HUES6 (cell line): ENCODE measurements at regions not wholly inside any gene's neighbourhood (a gene's known extent, or its start where the extent isn't known, plus 50 kb on each side); places are given as distances from the start of the nearest gene placed in this dataset.

Experiments used
- H3K27ac ChIP-seq: 2 replicates; pipeline ENCODE4 v1.7.0; 2013; ENCODE audit warnings: low read depth, mild to moderate bottlenecking, low read length, inconsistent platforms
- H3K27me3 ChIP-seq: 2 replicates; pipeline ENCODE4 v1.6.1; 2013; ENCODE audit warnings: low read length; ENCODE audit not compliant: control insufficient read depth, insufficient read depth
- H3K36me3 ChIP-seq: 2 replicates; pipeline ENCODE4 v1.6.1; 2013; ENCODE audit warnings: low read length; ENCODE audit not compliant: control insufficient read depth, insufficient read depth
- H3K4me1 ChIP-seq: 2 replicates; pipeline ENCODE4 v1.6.1; 2013; ENCODE audit warnings: low read length; ENCODE audit not compliant: control insufficient read depth, insufficient read depth
- H3K4me3 ChIP-seq: 2 replicates; pipeline ENCODE4 v1.5.1; 2013; ENCODE audit warnings: low read depth, low read length
- H3K9ac ChIP-seq: one replicate; pipeline ENCODE4 v1.6.1; 2013; ENCODE audit warnings: mild to moderate bottlenecking, low read length
- H3K9me3 ChIP-seq: 2 replicates; pipeline ENCODE4 v1.6.1; 2013; ENCODE audit warnings: low read depth, low read length; ENCODE audit not compliant: control insufficient read depth, insufficient read depth

DNA sequence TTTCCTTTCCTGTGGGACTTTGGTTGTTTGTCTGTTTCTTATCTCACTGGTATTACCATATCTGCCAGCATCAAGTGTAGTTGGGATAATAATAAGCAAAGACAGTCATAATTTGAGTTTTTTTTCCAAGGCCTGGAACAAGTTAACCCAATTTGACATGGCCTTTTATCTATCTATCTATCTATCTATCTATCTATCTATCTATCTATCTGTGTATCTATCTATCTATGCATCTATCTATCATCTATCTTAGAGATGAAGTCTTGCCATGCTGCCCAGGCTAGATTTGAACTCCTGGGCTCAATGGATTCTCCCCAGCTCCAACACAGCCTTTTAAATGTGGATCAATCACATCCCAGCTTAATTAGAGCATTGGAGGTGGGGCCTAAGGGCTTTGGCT, 174.1 kb upstream of the CSF3R start:
- no peak overlapping the region for H3K27ac ChIP-seq
- no peaks in the 10 kb centered on the region for H3K36me3 ChIP-seq
- peaks cover 12% of the 10 kb centered on the region; the same call in 1 of the 2 replicates for H3K27me3 ChIP-seq
- no peak overlapping the region for H3K9ac ChIP-seq
- no peak overlapping the region for H3K4me3 ChIP-seq
- H3K4me1 ChIP-seq: no peaks in the 10 kb centered on the region
- no peaks in the 10 kb centered on the region for H3K9me3 ChIP-seq

DNA sequence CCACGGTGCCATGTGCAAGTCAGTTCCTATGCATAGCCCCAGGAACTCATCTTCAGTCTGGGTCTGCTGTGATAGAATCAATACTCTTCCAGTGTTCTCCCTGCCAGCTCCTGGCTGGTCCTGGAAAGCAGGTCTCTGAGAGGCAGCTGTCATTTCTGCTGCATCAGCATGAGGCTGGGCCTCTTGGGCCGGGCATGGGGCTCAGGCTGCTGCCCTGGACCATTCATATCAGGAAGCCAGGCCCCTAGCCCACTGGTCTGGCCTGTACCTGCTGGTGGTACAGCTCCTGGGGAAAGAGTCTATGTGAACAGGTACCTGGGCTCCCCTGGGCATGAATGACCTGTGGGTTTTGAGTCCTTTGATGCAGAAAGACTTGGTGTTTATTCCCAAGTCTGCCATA, 173.6 kb upstream of the CSF3R start:
- Histone ChIP-seq H3K36me3 (no peaks in the 10 kb centered on the region), H3K9ac (no peak overlapping the region), H3K9me3 (no peaks in the 10 kb centered on the region), H3K4me3 (no peak overlapping the region), H3K27ac (no peak overlapping the region), H3K4me1 (no peaks in the 10 kb centered on the region), H3K27me3 (peaks cover 15% of the 10 kb centered on the region; the same call in 1 of the 2 replicates)

DNA sequence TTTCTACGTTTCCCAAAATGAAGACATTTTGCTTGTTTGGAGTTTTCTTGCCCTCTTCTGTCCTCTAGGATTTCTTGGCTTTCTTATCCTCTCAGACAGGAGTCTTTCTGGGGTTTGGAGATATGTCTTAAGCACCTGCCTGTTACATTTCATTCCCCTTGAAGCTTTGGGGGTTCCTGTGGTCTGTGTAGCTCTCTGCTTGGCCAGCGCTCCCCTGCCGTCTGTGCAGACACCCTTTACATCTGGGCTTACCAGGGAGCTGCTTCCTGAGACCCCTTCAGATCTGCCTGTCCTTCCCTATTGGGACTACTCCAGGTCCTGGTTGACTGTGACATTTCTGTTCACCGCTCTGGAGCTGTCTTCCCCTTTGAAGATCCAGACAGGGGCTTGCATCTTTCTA, 171.9 kb upstream of the CSF3R start:
- H3K9ac ChIP-seq: no peak overlapping the region
- no peak overlapping the region for H3K4me3 ChIP-seq
- H3K27me3 ChIP-seq: peaks cover 12% of the 10 kb centered on the region; the same call in 1 of the 2 replicates

DNA sequence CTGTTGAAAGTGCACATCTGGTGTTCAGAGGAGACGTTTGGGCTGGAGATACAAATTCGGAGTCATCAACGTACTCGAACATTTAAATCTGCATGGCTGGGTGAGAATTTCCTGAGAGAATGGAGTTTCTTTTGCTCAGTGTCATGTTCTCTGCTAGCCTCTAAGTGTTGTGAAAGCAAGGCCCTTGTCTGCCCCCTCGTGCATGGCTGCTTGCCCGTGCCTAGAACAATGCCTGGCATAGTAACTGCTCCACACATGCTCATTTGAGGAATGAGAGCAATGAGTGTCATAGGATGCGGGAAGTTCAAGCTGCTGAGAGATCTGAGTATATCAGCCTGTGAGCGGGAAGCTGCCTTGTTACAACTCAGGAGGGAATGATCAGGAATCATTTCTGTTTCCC, 171.1 kb upstream of the CSF3R start:
- Histone ChIP-seq H3K27ac (no peak overlapping the region), H3K4me3 (no peak overlapping the region), H3K36me3 (no peaks in the 10 kb centered on the region), H3K4me1 (no peaks in the 10 kb centered on the region), H3K27me3 (peaks cover 9% of the 10 kb centered on the region; the same call in 1 of the 2 replicates), H3K9ac (no peak overlapping the region), H3K9me3 (no peaks in the 10 kb centered on the region)

More for the DNA sequence above, 171.9 kb upstream of the CSF3R start:
- no peaks in the 10 kb centered on the region for H3K36me3 ChIP-seq
- no peaks in the 10 kb centered on the region for H3K4me1 ChIP-seq
- no peaks in the 10 kb centered on the region for H3K9me3 ChIP-seq
- H3K27ac ChIP-seq: no peak overlapping the region

DNA sequence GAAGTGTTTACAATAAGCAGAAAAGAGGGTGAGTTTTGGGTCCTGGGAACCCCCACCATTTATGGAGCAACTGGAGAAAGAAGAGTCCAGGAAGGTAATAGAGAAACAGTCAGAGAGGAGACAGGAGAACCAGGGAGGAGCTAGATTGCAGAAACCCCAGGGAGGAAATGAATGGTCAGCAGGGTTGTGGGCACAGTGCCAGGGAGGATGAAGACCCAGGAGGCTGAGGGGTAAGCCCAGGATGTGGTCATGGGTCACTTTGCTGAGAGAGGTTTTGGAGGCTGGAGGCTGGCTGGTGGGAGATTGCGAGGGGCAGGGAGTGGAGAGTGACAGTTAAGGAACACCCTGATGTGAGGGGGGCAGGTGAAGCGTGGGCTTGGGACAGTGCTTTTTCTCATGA, 169.9 kb upstream of the CSF3R start:
- H3K4me3 ChIP-seq: no peak overlapping the region
- no peak overlapping the region for H3K27ac ChIP-seq
- no peaks in the 10 kb centered on the region for H3K4me1 ChIP-seq
- H3K9ac ChIP-seq: no peak overlapping the region
- no peaks in the 10 kb centered on the region for H3K9me3 ChIP-seq
- H3K36me3 ChIP-seq: no peaks in the 10 kb centered on the region
- peaks cover 9% of the 10 kb centered on the region; the same call in 1 of the 2 replicates for H3K27me3 ChIP-seq

DNA sequence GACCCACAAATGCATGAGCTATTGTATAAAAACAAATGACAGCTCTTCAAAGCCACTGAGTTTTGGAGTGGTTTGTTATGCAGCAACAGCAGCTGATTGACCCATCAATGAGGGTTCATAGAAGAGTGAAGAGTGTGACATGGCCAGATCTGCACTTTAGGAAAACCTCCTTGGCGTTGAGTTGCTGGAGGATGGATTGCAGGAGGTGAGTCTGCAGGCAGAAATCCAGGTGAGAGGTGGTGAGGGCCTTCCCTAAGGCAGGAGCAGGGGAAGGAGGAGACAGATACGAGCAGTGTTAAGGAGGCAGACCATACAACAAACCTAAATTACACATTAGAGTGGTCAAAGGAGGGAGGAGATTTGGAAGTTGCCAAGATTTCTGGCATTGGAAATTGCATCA, 169.3 kb upstream of the CSF3R start:
- Histone ChIP-seq H3K27me3 (peaks cover 9% of the 10 kb centered on the region; the same call in 1 of the 2 replicates), H3K4me1 (0 out of 2 replicates have a peak, but pooled peaks cover 3% of the 10 kb centered on the region), H3K9me3 (no peaks in the 10 kb centered on the region), H3K36me3 (no peaks in the 10 kb centered on the region), H3K9ac (no peak overlapping the region), H3K4me3 (no peak overlapping the region), H3K27ac (no peak overlapping the region)

DNA sequence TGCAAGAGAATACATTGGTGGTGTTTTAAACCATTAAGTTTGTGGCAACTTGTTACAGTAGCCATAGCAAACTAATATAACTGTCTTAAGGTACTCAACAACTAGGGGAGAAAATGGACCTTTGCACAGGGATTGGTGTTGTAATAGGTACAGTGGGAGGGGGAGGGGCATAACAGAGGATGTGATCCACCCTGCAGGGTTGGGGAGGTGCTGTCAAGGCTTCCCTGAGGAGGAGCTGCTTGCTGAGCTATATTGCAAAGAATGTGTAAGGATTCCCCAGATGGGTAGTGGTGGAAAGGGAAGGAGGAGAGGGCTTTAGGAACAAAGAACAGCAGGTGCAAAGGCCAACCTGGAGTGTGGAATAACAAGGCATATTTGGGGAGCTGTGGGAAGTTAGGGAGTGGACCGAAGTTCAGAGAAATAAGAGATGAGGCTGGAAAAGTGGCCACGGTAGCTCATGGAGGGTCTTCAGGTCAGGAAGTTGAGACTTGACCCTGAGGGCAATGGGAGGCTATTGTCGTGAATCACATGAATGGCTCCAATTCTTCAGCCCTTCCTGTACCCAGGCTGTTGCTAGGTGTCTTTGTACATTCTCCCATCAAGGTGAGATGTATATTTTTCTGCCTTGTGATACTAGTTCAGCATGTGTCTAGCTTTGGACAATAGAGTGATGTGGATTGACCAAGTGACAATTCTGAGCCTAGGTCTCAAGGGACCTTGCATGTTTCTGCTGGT, 168.6 kb upstream of the CSF3R start:
- Histone ChIP-seq H3K27me3 (peaks cover 9% of the 10 kb centered on the region; the same call in 1 of the 2 replicates), H3K27ac (no peak overlapping the region), H3K36me3 (no peaks in the 10 kb centered on the region), H3K9ac (no peak overlapping the region), H3K9me3 (no peaks in the 10 kb centered on the region), H3K4me3 (no peak overlapping the region), H3K4me1 (0 out of 2 replicates have a peak, but pooled peaks cover 3% of the 10 kb centered on the region)

DNA sequence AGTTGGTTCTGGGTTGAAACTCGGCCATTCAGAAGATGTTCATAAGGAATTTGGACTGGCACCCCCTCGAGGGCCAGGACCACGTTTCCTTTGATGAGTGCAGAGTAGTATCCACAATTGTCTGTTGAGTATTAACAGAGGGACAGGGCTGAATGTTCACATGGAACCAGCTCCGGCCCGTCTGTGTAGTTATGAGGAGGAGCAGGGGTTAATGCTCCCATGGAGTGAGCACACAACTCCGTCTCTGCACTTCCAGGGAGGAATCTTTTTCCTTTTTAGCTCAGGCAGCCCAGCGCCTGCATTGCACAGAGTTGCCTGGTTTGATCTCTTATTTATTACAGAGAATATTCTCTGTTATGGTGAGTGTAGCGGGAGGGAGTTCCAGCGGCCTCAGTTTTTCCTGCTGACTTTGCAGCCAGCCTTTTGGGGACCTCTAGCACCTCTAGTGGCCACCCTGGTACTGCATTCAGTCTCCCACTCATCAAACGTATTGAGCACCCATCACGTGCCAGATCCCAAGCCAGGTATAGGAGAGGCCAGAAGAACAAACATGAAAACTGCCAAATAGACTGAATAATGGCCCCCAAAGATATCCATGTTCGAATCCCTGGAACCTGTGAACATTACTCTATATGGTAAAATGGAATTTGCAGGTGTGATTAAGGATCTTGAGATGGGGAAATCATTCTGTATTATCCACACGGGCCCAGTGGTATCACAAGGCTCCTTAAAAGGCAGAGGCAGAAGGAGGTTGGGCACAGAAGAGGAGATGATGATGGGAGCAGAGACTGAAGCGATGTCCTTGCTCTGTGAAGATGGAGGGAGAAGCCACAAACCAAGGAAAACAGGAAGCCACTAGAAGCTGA, 167.7 kb upstream of the CSF3R start:
- Histone ChIP-seq H3K9ac (no peak overlapping the region), H3K9me3 (no peaks in the 10 kb centered on the region), H3K27me3 (peaks cover 9% of the 10 kb centered on the region; the same call in 1 of the 2 replicates), H3K36me3 (no peaks in the 10 kb centered on the region), H3K4me1 (0 out of 2 replicates have a peak, but pooled peaks cover 3% of the 10 kb centered on the region), H3K4me3 (no peak overlapping the region), H3K27ac (no peak overlapping the region)

DNA sequence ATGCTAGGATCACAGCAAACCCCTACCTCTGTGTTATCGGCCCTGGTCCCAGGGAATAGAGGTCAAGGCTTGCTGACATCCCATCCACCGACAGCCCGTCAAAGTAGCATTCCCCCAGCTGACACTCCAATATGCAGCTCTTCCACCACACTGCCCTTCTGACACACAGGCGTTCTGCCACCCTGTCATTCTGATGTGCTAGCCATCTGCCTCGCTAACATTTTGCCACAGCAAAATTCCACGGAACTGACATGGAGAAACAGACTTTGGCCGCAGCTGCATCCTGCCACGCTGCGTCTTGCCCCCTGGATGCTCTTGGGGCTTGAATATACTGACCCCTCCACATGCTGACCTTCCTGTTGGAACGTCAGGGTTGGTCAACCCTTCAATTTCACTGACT, 163.2 kb upstream of the CSF3R start:
- no peak overlapping the region for H3K4me3 ChIP-seq
- 0 out of 2 replicates have a peak, but pooled peaks cover 3% of the 10 kb centered on the region for H3K4me1 ChIP-seq
- H3K27ac ChIP-seq: no peak overlapping the region
- no peaks in the 10 kb centered on the region for H3K27me3 ChIP-seq
- H3K9me3 ChIP-seq: no peaks in the 10 kb centered on the region
- H3K36me3 ChIP-seq: no peaks in the 10 kb centered on the region
- no peak overlapping the region for H3K9ac ChIP-seq

DNA sequence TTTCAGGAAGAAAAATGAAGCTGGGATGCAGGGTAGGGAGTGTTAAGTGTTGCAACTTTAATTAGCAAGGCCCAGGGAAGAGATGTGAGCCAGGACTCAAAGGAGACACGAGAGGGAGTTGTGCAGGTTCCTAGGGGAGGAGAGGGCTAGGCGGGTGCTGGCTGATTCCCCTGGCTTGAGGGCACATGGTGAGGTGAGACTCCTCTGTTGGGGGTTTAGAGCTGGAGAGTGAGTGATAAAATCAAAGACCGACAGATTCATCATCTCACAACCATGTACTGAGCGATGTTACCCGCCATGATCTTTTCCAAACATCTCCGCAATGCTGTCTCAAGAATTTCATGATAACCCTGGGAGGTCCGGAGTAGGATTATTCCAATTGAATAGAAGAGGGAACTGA, 161.8 kb upstream of the CSF3R start:
- H3K9me3 ChIP-seq: no peaks in the 10 kb centered on the region
- 0 out of 2 replicates have a peak, but pooled peaks cover 3% of the 10 kb centered on the region for H3K4me1 ChIP-seq
- H3K27me3 ChIP-seq: no peaks in the 10 kb centered on the region
- H3K36me3 ChIP-seq: no peaks in the 10 kb centered on the region
- H3K27ac ChIP-seq: no peak overlapping the region
- H3K4me3 ChIP-seq: no peak overlapping the region
- no peak overlapping the region for H3K9ac ChIP-seq
